GM10266 (cell line): ENCODE measurements at regions not wholly inside any gene's neighbourhood (a gene's known extent, or its start where the extent isn't known, plus 50 kb on each side); places are given as distances from the start of the nearest gene placed in this dataset.
"Not testable (repeated sequence)": the region's sequence is repeated elsewhere in the genome, so short reads cannot be mapped to it uniquely, and the experiment has no call there.

Source experiments
- DNase-seq: peaks from one replicate; pipeline ENCODE4 v3.0.0; 2012; ENCODE audit errors: extremely low spot score
- CTCF ChIP-seq: IDR thresholded peaks from 2 replicates; pipeline ENCODE4 v1.5.1; 2012; ENCODE audit warnings: mild to moderate bottlenecking, low read depth; ENCODE audit not compliant: control insufficient read depth, insufficient read depth; ENCODE audit errors: missing control alignments

GRCh38 chr15:92843814-92844213, 56.3 kb upstream of the CHD2 start:
- TF ChIP-seq CTCF: no peak
- no peak for DNase-seq

- TF ChIP-seq CTCF: no peak
- peak; percentile 34 for DNase-seq
These were observed 55.0 kb upstream of the CHD2 start for GRCh38 chr15:92845126-92845508.

- TF ChIP-seq CTCF: no peak
- no peak for DNase-seq
These were observed 53.4 kb upstream of the CHD2 start for GRCh38 chr15:92846741-92847140.

GRCh38 chr15:92847841-92848240, 52.3 kb upstream of the CHD2 start:
- DNase-seq: no peak
- TF ChIP-seq CTCF: no peak

DNA sequence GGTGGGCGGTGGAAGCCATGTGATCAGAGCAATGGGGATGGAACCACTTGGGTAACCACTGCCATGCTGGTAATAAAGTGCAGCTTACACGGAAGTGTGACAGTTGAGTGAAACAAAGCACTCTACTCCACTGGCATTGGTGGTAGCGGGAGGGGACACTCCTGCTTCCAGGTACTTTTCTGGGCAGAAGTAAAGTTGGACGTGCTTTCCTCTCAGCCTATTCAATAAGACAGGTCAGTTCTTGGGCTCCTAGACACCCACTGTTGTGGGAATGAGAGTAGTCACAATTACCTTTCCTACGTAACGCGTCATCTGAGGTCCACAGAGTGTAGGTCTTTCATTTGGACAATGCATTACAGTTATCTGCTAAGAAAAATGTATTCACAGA, 51.7 kb upstream of the CHD2 start:
- no peak for TF ChIP-seq CTCF
- no peak for DNase-seq

DNA sequence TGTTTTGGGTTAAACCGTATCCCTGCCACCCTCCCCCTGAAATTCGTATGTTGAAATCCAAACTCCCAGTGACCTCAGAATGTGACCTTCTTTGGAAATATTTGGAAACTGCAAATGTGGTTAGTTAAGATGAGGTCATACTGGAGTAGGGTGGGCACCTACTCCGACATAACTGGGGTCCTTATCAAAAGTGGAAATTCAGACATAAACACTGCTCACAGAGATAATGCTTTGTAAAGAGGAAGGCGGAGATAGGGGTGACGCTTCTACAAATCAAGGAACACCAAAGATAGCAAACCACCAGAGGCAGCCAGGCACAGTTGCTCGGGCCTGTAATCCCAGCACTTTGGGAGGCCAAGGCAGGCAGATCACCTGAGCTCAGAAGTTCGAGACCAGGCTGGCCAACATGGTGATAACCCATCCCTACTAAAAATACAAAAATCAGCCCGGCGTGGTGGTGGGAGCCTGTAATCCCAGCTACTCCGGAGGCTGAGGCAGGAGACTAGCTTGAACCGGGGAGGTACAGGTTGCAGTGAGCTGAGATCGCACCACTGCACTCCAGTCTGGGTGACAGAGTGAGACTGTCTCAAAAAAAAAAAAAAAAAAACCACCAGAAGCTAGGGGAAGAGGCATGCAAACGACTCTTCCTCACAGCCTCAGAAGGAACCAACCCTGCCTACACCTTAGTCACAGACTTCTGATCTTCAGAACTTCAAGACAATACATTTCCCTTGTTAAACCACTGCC, 51.1 kb upstream of the CHD2 start:
- DNase-seq: peak; percentile 43
- no peak for TF ChIP-seq CTCF

DNA sequence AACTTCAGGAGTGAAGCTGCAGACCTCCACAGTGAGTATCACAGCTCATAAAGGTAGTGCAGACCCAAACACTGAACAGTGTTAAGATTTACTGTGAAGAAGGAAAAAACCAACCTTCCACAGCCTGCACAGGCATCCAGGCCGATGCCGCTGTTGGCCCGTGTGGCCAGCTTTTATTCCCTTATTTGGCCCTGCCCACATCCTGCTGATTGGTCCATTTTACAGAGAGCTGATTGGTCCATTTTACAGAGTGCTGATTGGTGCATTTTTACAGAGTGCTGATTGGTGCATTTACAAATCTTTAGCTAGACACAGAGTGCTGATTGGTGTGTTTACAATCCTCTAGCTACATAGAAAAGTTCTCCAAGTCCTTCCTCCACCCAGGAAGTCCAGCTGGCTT, 49.9 kb upstream of the CHD2 start:
- not testable (repeated sequence) for DNase-seq
